ENCODE measurements at regions not wholly inside any gene's neighbourhood (a gene's known extent, or its start where the extent isn't known, plus 50 kb on each side); places are given as distances from the start of the nearest gene placed in this dataset.

DNA sequence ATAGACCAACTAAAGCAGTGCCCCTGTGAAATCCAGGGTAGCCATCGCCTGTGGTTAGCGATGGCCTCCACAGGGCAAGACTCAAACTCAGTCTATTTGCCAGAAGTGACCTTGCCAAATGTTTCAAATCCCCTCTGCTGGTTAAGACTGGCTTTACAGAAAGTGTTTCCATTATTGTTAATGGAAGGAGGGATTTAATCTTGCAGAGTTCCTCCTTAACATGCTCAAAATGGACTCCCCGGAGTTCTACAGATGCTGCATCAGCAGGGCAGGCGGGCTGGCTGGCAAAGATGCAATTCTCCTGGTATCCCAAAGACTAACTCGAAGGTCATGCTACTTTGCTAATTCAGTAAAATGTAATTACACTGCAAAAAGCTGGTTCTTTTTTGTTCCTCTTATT, 313.0 kb upstream of the SLC7A11 start:
- DNase-seq = no peak

DNA sequence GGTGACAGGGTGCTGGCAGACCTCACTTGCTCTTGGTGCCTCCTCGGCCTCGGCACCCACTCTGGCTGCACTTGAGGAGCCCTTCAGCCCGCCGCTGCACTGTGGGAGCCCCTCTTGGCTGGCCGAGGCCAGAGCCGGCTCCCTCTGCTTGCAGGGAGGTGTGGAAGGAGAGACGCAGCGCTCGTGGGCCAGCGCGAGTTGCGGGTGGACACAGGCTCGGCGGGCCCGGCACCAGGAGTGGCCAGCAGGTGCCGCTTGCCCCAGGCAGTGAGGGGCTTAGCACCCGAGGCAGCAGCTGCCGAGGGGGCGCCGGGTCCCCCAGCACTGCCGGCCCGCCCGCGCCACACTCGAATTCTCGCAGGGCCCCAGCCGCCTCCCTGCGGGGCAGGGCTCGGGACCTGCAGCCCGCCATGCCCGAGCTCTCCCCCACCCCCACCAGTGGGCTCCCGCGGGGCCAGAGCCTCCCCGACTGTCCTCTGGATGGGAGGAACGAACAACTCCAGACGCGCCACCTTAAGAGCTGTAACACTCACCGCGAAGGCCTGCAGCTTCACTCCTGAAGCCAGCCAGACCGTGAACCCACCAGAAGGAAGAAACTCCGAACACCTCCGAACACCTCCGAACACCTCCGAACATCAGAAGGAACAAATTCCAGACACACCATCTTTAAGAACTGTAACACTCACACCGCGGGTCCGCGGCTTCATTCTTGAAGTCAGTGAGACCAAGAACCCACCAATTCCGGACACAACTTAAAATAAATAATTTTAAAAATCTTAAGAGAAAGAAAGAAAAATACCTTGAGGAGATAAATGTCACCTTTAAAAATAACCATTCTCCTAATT, 311.1 kb upstream of the SLC7A11 start:
- no peak for DNase-seq

DNA sequence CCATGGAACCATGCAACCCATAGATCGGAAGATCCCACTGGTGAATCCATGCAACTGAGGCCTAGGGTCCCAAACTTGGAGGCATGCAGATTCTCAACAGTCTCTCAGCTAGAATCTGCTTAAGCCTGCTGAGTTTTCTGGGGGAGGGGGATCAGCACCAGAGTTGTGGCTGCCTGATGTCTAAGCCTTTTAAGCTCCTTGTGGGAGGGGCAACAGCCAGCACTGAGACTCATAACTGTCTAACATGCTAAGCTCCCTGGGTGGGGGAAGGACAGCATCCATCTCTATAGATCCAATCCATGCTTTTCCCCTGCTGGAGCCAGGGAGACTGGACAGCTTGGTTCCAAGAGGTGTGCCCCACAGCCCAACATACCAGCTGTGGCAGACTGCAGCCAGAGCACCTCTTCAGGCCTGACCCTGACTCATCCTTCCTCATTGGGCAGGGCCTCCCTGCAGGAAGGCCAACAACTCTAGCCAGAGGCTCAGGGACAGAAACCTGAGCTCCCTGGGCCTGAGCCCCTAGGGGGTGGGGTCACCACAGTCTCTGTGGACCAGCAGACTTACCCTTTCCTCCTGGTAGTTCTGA, 300.1 kb upstream of the SLC7A11 start:
- DNase-seq = no peak

DNA sequence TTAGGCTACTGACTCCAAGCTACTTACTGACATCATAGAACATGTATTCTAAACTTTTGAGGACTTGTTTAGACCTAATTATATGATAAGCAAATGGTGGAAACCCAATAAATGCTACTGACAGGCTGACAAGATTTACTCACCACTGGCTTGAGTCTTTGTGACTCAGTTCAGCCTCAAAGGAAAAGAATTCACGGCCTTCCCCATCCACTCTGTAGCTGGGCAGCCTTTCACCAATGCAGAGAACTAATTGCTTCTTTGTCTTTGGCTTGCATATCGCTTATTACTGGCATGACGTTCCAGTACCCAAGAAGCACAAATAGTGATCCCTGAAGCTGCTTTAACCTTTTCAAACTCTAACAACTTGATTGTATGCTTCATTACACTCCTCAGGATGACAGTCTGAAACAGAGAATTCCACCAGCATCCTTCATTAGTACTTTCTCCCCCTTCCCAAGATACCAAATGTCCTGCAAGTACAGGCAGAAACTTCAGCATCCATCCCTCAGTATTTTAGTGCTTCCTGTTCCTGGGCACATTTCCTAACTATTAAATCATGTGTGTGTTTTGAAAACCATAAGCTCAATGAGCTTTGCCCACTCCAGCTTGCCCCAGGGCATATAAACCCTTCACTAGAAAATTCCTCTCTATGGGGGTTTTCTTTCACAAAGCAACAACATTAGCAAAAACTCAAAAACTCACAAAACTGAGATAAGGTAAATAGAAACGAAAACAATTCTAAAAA, 298.1 kb upstream of the SLC7A11 start:
- no peak for DNase-seq

DNA sequence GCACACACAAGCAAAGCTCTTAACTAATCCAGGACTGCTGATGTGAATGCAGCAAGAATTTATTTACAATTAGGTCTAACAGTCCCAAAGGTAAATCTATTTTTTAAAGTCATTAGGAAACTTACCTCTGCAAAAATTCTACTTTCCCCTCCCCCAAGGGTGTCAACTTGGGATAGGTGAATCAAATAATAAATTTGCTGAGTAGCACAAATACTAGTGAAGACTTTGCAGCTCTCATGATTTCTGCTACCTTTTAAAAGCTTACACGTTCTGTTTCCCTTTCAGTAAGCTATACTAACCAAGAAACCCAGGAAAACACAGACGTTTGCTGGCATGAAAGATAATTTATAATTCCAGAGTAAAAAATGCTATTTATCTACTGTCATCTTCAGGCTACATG, 296.6 kb upstream of the SLC7A11 start:
- DNase-seq = no peak

DNA sequence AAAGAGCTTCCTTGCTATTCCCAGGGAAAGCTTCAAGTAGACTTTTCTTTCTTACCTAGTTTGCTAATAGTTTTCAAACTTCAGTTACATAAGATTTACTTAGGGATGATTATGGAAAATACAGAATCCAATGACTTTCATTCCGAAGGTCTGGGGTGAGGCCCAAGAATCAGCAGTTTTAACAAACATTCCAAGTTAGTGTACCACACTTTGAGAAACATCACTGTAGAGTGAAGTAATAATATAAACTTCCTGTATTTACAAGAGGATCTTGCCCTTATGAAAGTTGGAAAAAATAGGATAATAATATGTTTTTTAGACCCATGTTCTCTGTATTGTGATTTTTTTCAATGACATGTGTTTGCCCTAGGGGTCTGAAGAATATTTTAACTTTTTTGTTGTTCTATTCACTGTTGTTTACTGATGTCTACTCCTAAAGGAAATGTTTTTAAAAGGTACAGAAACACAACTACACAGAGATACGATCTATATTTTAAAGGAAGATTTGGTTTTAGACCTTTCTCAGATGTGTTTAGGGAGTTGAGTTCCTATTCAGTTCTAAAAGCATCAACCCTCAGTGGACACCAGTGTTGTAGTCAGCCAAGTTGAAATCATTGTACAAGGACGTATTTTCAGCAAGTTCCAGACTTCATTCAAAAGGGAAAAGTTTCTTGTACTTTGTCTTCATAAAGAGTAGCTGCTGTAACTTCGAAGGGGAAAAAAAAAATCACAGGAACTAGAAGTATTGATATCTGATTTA, 295.8 kb upstream of the SLC7A11 start:
- no peak for DNase-seq

DNA sequence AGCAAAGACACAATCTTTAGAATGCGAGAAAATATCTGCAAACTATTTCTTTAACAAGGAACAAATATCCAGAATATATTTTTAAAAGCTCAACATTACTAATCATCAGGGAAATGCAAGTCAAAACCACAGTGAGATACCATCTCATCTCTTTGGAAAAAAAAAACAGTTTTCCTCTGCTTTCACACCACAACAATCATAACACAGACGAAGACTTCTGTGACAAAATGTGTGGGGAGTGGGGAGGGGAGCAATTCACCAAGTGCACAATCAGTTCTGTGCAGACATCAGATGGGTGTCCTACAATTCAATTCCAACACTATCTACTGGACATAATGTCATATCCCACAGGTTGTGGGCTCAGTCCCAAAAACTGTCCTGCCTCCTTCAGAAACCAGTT, 293.2 kb upstream of the SLC7A11 start:
- no peak for DNase-seq

DNA sequence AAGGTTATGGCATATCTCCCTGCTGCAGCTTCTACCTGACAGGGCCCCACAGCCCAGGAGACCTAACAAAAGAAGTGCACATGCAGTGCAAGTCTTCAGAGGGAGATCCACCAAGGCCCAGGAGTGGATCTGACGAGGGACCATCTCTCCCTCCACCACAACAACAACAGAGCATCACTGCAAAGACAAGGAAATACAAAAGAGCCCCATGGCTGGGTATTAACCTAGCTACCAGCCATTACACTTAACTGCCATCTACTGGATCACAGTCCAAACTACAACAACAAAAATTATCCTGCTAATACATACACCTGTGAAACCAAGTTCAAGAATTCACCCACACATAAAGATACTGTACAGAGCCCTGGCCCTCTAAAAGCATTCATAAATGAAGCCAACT, 280.2 kb upstream of the SLC7A11 start:
- no peak for DNase-seq

DNA sequence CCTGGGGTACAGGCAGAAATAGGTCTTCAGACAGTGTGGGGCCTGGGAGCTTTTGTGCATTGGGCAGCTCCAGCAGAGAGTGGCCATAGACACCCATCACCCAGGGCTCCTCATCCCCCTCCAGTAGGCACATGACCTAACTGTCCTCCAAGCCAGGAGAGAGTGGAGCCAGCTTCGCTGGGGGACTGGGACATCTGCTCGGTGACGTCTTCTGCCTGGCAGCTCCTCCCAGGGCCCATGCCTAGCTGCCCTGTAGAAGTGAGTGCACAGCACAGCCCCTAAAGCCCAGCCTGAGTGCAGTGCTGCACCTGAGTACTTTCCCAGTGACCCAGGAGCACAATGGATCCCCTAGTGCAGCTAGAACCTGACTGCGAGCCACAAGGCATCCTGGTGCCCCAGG, 279.7 kb upstream of the SLC7A11 start:
- no peak for DNase-seq

DNA sequence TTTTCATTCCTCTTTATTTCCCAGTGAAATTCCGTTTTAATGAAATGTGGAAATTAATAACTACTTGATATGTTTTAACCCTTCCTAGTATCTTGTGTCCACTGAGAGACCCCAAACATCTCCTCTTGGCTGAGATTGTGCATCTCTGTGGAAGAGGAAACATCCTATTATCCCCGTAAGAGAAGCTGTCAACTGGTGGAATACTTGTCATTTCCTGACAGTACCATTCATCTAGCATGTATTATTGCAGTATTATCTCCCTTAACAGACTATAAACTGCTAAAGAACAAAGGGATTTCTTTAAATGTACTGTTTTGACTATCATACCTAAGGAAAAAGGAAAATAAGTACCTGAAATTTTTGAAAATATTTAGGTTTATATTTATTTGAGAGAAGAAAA, 277.3 kb upstream of the SLC7A11 start:
- no peak for DNase-seq

DNA sequence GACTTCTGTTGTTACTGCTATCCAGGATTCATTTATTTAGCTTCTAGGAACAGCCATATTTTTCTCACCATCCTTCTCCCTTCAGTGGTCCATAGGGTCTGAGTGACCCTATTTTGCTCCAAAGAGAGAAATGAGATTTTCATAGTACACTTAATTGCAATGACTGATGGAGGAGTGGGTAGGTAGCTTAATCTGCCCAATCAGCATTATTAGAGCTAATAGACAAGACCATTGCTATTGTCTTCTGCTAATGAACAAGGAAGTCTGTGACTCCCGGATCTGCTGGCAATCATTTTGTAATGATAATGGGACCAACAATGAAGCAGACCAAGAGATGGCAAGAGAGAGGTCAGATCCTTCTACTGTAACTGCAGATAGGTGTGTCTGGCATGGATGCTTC, 271.4 kb upstream of the SLC7A11 start:
- DNase-seq = no peak

DNA sequence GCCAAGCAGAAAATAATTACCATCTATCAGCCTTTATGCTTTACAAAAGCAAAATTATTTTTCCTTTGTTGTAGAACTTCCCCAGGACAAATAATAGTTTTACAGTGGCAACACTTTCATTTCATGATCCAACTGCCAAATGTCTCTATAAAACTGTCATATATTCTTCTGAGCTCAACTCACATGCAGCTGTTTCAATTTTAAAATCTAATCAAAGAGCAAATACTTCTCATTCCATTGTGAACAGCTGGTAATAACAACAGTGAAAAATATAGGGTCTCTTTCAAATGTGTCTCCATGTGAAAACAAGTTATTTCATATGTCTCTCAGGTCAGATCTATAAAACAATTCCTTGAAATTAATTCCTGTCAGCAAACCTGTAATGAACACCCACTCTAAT, 270.6 kb upstream of the SLC7A11 start:
- DNase-seq = no peak

DNA sequence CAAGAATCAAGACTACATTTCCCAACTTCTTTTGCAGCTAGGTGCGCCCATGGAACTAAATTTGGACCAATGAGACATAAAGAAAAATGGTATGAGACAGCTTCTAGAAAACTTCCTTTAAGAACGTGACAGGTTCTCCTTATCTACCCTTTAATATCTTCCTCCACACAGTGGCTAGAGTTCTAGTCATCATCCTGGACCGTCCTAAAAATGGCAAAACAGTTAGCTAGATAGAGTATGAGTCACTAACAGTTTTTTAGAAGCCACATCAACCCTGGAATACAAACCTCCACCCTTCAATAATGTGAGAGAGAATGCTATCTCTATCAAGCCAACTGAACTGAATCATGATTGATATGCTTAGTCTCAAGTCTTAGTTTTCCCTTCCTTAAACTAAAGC, 267.9 kb upstream of the SLC7A11 start:
- no peak for DNase-seq

DNA sequence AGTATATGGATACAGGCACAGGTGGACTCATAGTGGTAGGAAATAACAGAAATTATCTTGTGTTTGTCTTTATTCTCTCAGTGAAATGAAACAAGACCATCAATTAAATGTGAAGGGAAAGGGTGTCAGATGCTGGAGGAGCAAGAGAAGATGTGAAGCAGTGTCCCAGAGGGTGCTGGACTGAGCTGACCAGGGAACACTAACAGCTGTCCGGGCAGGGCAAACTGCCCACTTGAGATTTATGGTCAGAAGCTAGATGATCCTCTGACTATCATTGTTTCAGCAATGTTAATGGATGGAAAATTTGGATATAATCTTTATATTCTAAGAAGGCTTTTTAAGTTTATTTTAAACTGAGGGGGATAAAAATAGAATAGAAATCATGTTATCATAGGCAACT, 267.2 kb upstream of the SLC7A11 start:
- DNase-seq = no peak

DNA sequence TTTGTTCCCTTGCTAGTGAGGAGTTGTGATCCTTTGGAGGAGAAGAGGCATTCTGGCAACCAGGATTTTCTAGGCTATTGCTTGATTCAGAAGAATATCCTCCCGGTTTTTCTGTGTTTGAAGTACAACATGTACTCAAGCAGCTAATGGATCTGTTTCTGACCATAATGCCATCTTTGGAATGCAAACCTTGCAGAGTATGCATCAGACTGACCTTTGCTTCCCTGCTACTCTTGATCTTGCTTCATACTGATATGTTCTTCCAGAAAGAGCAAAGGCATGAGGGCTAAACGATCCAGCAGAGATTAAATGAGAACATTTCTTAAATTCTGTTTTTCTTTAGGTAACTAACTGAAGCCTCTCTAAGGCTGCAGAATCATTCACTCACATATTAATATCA, 265.4 kb upstream of the SLC7A11 start:
- no peak for DNase-seq

DNA sequence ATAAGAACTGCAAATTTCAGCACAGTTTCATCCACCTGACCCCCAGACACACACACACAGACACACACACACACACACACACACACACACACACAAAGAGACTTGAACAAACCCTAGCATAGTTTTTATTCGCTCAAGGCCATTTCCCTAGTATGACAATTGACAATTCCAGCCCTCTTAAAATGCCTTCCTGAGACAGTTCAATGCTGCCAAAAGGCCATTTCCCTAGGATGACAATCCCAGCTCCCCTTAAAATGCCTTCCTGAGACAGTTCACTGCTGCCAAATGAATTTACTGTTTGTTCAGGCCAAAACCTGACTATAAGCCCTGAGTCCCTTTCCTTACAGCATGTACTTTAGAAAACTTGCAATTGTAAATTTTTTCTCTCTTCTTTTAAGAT, 259.5 kb upstream of the SLC7A11 start:
- no peak for DNase-seq

DNA sequence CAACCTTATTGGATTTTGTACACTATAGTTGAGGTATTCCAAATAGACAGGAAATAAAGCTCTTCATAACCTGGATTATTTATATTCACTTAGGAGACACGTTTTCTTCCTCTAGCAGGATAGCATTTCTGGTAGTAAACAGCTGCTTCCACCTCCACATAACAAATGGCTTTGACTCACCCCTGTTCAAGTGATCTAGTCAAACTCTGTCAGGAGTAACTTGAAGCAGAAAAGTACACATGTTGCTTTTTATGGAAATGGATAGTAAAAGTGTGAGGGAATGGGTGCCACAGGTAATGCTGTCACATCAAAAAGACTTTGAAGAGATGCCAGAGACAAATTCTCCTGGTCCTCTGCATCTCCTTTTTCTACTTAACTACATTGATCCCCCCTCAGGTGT, 258.7 kb upstream of the SLC7A11 start:
- DNase-seq = no peak

DNA sequence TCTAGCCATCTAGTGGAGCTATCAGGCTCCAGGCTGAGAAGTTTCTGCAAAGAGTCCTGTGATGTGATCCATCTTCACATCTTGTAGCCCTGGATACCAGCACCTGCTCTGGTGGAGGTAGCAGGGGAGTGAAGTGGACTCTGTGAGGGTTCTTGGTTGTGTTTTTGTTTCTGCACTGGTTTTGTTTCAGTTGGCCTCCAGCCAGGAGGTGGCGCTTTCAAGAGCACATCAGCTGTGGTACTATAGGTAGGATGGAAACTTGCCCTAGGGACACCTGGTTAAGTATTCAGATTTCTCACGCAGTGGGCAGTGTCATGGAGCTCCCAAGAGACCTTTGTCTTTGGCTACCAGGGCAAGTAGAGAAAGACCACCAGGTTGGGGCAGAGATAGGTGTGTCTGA, 257.5 kb upstream of the SLC7A11 start:
- no peak for DNase-seq

DNA sequence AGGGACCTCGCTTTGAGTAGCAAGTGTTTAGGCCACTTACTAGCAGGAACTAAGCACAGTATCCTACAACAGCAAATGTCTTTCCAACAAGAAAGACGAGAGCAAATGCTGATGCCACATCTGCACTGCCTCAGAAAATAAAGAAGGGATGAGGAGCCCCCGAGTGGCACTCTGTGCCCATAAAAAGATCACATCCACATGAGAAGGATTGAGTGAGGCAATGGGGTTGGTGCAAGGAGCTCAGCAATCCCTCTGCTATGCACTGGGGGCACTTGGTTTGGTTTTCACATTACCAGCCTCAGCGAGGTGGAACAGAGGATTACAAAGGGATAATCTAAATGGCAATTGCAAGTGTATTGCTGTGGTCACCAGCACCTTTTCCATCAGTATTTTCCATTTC, 252.8 kb upstream of the SLC7A11 start:
- no peak for DNase-seq

DNA sequence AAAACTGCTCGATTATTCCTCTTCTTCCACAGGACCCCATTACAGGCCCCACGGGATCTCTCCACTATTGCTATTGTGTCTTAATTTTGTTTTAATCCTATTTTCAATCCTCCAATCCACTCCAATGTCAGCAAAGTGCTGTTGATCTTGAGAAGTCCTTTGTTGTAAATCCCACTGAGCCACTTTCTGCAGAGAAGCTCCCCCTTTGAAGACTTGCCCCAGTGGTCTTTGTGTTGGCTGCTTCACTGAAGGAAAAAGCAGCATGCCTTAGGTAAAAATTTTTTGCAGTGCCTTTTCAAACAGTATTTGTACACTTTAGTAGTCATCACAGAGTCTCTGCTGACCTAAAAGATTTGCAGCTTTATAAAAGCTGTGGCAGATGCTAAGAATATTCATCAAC, 252.0 kb upstream of the SLC7A11 start:
- no peak for DNase-seq

DNA sequence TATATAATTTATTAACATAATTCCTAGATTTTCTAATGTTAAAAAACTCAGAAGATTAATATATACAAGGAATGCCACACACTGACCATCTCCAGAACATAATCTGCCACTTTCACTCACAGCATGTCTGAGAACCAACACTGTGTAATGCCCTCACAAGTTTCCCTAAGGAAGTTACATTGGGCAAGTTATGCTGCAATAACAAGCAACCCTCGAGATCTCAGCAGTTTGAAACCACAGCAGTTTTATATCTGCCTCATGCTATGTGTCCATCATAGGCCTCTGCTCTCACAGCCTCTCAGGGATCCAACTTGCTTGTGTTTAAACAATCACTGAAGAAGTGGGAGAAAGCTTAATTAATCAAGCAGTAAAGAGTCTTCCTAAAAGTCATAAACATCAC, 250.0 kb upstream of the SLC7A11 start:
- no peak for DNase-seq

DNA sequence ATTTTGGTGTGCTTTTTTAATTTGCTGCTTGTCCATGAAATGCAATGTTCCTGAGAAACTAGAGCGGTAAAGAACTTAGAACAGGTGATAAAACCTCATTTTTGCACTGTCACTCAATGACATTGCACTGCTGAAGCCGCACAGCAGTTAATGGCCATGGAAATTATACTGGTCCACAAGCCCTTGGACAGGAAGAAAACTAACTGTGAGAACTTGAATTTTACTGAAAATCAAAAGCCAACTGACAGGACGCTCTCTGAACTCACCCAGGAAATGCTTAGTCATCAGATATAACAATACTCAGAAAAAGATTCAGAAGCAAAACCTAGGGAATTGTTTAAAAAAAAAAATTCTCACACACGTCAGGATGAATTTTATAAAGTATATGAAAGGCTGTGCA, 246.4 kb upstream of the SLC7A11 start:
- no peak for DNase-seq

DNA sequence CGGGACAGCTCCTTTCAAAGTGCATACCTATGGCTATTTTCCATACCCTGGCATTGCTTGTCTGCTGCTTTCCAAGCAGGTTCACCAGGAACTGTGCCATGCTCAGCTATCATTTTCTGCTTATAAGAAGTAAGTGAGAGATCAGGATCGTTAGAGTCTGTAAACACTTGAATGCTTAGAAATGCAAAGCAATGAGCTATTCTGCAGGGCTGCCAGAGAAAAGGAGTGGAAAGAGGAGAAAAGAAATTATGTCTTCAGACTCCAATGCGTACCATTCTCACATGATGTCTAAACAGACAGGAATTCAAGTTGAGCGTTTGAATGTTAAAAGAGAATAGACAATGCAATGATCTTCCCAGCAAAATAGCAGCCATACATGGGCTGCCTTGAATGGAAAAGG, 245.5 kb upstream of the SLC7A11 start:
- no peak for DNase-seq

DNA sequence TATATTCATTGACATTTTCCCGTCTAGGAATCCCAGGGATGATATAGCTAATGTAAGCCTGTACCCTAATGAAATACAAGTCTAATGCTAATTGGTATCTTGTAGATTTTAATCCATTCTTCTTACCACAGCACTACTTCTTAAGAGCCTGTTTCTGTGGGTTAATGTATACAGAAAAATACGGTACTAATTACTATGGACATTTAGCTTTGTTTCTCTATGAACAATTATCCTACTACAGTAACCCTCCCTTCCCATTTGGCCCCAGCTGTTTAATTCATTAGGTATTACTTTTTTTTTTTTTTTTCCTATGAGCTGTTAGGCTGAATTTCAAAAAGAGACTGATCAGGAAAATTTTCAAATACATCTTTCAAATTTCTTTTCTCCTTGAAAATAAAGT, 245.1 kb upstream of the SLC7A11 start:
- DNase-seq = no peak

Data from activated T-cell treated with anti-CD3 and anti-CD28 coated beads for 4 hours (primary cell).